Activated CD8-positive, alpha-beta T cell treated with anti-CD3 and anti-CD28 coated beads, Interleukin-2, amount 10 ng/mL, durations not matched to agents 7 days and 5 days (primary cell): ENCODE measurements at regions not wholly inside any gene's neighbourhood (a gene's known extent, or its start where the extent isn't known, plus 50 kb on each side); places are given as distances from the start of the nearest gene placed in this dataset.

Experiments used
- ATAC-seq: fragments of 150-1000 bp; cut with Tn5 transposase; one replicate; pipeline ENCODE4 v1.10.0; 2021; ENCODE audit warnings: moderate library complexity
- CTCF ChIA-PET: fragments of 350-600 bp; sonication (Branson Sonifier 250); formaldehyde crosslinking; loops from one replicate; lab custom pipeline; 2021; ENCODE audit warnings: antibody characterized with exemption; lab: Charles Lee
- POLR2A ChIA-PET: fragments of 350-600 bp; sonication (Branson Sonifier 250); formaldehyde crosslinking; loops from one replicate; lab custom pipeline; 2021; ENCODE audit warnings: antibody characterized with exemption; lab: Charles Lee
- DNase-seq: peaks from one replicate; pipeline ENCODE4 v3.0.0-alpha.2; 2020
- H3K27ac Mint-ChIP-seq: one replicate; pipeline ENCODE4 v1.8.0; 2021; ENCODE audit warnings: mild to moderate bottlenecking, mixed read lengths
- H3K27me3 Mint-ChIP-seq: one replicate; pipeline ENCODE4 v1.8.0; 2021; ENCODE audit warnings: low read depth, mixed read lengths
- H3K36me3 Mint-ChIP-seq: one replicate; pipeline ENCODE4 v1.8.0; 2021; ENCODE audit warnings: low read depth, mixed read lengths
- H3K4me1 Mint-ChIP-seq: one replicate; pipeline ENCODE4 v1.8.0; 2021; ENCODE audit warnings: low read depth, mixed read lengths
- H3K4me3 Mint-ChIP-seq: one replicate; pipeline ENCODE4 v1.8.0; 2021; ENCODE audit warnings: mild to moderate bottlenecking, mixed read lengths
- H3K9me3 Mint-ChIP-seq: one replicate; pipeline ENCODE4 v1.8.0; 2022; ENCODE audit warnings: mixed read lengths; ENCODE audit not compliant: insufficient read depth

DNA sequence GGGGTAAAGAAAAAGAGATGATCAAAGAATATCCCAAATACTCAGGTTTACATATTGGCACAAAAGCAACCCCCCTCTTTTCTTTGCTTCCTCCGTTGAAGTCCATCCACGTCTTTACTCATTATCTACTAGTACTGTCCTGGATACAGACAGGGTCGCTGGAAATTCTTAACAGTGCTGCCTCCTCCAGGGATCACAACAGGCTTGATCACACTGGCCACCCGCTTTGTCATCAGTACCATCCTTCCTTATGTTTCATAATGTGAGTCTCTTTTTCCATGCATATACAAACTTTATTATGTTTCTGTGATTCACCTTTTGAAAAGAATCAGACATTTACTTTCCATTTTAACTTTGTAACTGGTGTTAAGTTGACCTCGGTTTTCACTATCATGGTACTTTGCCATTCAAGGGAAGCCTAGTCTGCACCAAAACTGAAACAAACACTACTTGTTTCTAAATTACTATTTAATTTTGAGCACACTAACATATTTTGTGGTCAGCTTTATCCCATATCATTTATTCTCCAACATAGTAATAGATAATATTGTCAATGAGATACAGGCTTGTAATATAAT lies 387.5 kb upstream of the PPP1R2C start:
- no peak overlapping the region for H3K4me3 Mint-ChIP-seq
- peaks cover 2% of the 10 kb centered on the region for H3K36me3 Mint-ChIP-seq
- H3K27me3 Mint-ChIP-seq: no peaks in the 10 kb centered on the region
- ATAC-seq: no peak
- POLR2A ChIA-PET: no interaction called here
- H3K4me1 Mint-ChIP-seq: peaks cover 4% of the 10 kb centered on the region
- H3K27ac Mint-ChIP-seq: no peak overlapping the region
- DNase-seq: no peak
- H3K9me3 Mint-ChIP-seq: no peaks in the 10 kb centered on the region
- CTCF ChIA-PET: no interaction called here

DNA sequence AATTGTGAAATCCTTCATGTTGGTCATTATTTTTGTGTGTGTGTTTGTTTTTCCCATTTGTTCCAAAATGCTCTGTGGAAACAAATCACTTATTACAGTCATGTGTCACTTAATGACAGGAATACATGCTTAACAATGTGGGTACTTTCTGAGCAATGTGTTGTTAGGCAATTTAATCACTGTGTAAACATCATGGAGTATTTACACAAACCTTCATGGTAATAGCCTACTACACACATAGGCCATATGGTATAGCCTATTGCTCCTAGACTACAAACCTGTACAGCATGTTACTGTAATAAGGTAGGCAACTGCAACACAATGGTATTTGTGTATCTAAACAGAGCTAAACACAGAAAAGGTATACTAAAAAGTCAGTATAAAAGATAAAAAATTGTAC lies 388.9 kb upstream of the PPP1R2C start:
- H3K4me1 Mint-ChIP-seq: peaks cover 4% of the 10 kb centered on the region
- H3K9me3 Mint-ChIP-seq: no peaks in the 10 kb centered on the region
- ChIA-PET CTCF (no interaction called here), POLR2A (no interaction called here)
- DNase-seq (no peak), ATAC-seq (no peak)
- H3K27ac Mint-ChIP-seq: no peak overlapping the region
- no peaks in the 10 kb centered on the region for H3K27me3 Mint-ChIP-seq
- H3K36me3 Mint-ChIP-seq: peaks cover 2% of the 10 kb centered on the region
- H3K4me3 Mint-ChIP-seq: no peak overlapping the region

DNA sequence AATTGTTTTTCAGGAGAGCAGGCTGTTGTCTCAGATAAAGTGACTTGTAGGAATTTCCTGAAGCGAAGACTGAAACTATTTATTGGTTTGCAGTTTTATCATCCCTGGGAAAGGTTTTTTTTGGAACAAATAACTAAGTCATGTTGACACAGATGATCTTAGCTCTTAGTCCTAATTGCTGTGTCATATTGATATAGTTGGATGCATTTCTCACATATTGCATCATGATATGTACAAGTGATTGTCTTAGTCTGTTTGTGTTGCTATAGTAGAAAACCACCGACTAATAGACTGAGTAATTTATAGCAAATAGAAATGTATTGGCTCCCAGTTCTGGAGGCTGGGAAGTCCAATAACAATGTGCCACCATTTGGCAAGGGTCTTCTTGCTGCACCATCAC lies 397.5 kb upstream of the PPP1R2C start:
- H3K27me3 Mint-ChIP-seq: no peaks in the 10 kb centered on the region
- ATAC-seq (no peak), DNase-seq (no peak)
- ChIA-PET POLR2A (no interaction called here), CTCF (no interaction called here)
- no peak overlapping the region for H3K4me3 Mint-ChIP-seq
- no peaks in the 10 kb centered on the region for H3K4me1 Mint-ChIP-seq
- no peak overlapping the region for H3K27ac Mint-ChIP-seq
- no peaks in the 10 kb centered on the region for H3K36me3 Mint-ChIP-seq
- peaks cover 9% of the 10 kb centered on the region for H3K9me3 Mint-ChIP-seq

DNA sequence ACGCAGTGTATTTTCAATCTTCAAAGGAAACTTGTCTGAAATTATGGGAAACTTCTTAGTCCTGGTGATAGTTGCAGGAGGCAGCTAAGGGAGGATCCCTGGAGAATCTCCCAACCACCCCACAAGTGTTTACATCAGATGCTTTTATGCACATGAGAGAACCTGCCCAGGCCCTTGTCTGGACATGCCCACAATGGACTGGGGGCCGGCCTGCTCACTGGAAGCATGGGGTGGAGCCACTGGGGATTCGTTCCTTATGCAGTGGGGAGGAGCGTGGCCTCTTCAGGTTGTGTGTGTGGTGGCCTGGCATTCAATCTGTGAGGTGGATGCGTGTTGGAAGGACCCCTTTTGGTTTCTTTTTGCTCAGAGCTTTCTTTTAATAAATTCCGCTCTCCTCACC lies 398.7 kb upstream of the PPP1R2C start:
- POLR2A ChIA-PET: no interaction called here
- CTCF ChIA-PET: no interaction called here
- Mint-ChIP-seq H3K4me1 (no peaks in the 10 kb centered on the region), H3K27ac (no peak overlapping the region), H3K9me3 (peaks cover 9% of the 10 kb centered on the region), H3K27me3 (no peaks in the 10 kb centered on the region), H3K36me3 (no peaks in the 10 kb centered on the region), H3K4me3 (no peak overlapping the region)
- DNase-seq (no peak), ATAC-seq (no peak)

DNA sequence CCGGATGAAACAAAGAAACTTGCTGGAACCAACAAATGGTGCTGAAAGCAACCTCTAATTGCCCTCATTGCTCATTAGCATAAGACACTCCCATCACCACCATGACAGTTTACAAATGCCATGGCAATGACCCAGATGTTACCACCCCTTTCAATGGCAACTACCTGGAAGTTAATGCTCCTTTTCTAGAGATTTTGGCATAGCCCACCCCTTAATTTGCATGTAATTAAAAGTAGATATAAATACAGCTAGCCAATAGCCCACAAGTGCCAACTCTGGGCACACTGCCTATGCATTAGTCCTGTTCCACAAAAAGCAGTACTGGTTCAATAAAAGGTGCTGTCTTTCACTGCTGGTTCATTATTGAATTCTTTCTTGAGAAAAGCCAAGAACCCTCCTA lies 410.3 kb upstream of the PPP1R2C start:
- no peak for DNase-seq
- POLR2A ChIA-PET: no interaction called here
- Mint-ChIP-seq H3K4me1 (no peaks in the 10 kb centered on the region), H3K27ac (no peak overlapping the region), H3K4me3 (no peak overlapping the region), H3K36me3 (no peaks in the 10 kb centered on the region), H3K9me3 (peaks cover 3% of the 10 kb centered on the region), H3K27me3 (no peaks in the 10 kb centered on the region)
- CTCF ChIA-PET: no interaction called here
- no peak for ATAC-seq

DNA sequence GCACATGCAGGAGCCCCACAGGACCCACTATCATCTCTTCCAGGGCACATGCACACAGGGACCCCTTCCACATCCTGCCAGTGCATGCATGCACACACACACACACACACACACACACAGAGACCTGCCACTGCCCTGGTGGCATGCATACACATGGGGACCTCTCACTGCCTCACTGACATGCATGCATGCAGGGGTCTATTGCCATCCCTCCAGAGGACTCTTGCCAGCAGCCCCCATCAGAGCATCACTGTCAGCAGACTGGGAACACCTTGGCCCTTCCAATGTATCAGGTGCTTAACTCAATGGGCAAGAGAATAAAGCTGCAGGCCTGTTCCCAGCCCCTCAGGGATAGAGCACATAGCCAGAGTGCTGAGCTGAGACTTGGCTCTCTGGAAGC lies 433.6 kb upstream of the PPP1R2C start:
- ChIA-PET CTCF (no interaction called here), POLR2A (no interaction called here)
- ATAC-seq: no peak
- H3K4me1 Mint-ChIP-seq: no peaks in the 10 kb centered on the region
- H3K36me3 Mint-ChIP-seq: peaks cover 3% of the 10 kb centered on the region
- no peak overlapping the region for H3K27ac Mint-ChIP-seq
- no peak overlapping the region for H3K4me3 Mint-ChIP-seq
- no peak for DNase-seq
- H3K27me3 Mint-ChIP-seq: no peaks in the 10 kb centered on the region
- peaks cover 4% of the 10 kb centered on the region for H3K9me3 Mint-ChIP-seq

DNA sequence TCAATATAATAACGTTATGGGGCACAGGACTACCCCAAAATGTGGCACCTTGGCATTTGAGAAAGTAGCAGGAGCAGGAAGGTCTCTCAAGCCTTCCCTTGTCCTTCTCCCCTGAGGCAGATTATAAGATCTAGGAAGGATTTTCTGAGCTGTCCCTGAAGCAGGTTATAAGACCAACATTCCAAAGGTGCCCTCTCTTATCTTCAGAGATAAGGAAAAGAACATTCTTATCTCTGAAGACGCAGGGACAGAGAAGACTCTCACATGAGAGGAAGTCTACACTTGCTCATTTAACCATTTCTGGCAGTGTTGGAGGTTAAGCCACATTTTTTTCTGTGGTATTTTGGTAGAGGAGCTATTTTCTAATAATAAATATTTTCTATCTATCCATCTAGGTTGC lies 437.9 kb upstream of the MAOA start:
- ATAC-seq: no peak
- no peaks in the 10 kb centered on the region for H3K4me1 Mint-ChIP-seq

DNA sequence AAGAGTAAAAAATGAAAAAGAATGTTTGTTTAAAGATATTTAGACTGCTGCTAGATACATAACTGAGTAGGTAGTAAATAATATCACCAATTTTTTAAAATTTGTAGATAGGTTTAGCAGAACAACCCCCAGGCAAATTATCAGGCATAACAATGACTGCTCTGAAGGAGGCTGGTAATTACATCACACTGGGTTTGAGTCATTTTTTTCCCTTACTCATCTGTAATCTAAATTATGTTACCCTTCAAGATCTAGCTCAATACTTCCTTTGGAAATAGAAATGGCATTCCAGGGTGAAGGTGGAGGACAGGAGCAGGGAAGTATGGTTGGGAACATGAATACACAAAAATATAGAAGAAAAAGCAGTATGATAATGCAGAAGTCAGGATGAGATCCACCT lies 431.6 kb upstream of the MAOA start:
- ChIA-PET POLR2A (no interaction called here), CTCF (no interaction called here)
- Mint-ChIP-seq H3K9me3 (peaks cover 6% of the 10 kb centered on the region), H3K4me3 (no peak overlapping the region), H3K4me1 (no peaks in the 10 kb centered on the region), H3K27me3 (no peaks in the 10 kb centered on the region), H3K27ac (no peak overlapping the region), H3K36me3 (no peaks in the 10 kb centered on the region)
- no peak for ATAC-seq
- DNase-seq: no peak

More for the DNA sequence above, 437.9 kb upstream of the MAOA start:
- Mint-ChIP-seq H3K9me3 (no peaks in the 10 kb centered on the region), H3K27me3 (no peaks in the 10 kb centered on the region), H3K27ac (no peak overlapping the region), H3K36me3 (no peaks in the 10 kb centered on the region), H3K4me3 (no peak overlapping the region)
- no peak for DNase-seq
- POLR2A ChIA-PET: no interaction called here
- CTCF ChIA-PET: no interaction called here

DNA sequence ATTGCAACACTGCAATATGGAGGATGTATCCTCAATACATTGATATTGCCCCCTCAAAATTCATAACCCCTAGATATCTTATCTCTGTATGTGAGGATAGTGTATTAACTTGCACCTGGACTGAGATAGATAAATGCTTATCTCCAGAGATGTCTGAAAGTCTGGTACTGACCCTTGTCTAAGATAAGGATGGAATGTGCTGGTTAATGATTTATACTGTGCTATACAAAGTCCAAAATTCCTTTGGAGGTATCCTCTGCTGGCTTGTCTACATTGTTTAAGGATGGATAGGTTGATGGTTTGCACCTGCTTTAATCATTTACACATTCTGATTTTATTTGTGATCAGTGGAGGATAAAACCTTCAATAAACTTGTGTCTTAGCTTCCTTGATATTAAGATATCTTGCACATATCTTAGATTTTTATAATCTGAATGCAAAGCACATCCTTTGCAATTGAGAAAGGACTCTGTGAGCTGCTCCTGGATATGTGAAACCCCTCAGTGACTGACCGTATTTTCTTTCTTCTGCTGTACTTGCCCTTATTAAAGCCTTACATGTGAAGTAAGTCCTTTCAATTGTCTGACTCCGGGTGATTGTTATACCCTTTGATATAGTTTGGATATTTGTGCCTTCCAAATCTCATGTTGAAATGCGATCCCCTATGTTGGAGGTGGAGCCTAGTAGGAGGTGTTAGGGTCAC lies 430.3 kb upstream of the MAOA start:
- Mint-ChIP-seq H3K27me3 (no peaks in the 10 kb centered on the region), H3K36me3 (no peaks in the 10 kb centered on the region), H3K27ac (no peak overlapping the region), H3K4me3 (no peak overlapping the region), H3K4me1 (no peaks in the 10 kb centered on the region), H3K9me3 (peaks cover 6% of the 10 kb centered on the region)
- CTCF ChIA-PET: no interaction called here
- ATAC-seq (no peak), DNase-seq (no peak)
- POLR2A ChIA-PET: no interaction called here

DNA sequence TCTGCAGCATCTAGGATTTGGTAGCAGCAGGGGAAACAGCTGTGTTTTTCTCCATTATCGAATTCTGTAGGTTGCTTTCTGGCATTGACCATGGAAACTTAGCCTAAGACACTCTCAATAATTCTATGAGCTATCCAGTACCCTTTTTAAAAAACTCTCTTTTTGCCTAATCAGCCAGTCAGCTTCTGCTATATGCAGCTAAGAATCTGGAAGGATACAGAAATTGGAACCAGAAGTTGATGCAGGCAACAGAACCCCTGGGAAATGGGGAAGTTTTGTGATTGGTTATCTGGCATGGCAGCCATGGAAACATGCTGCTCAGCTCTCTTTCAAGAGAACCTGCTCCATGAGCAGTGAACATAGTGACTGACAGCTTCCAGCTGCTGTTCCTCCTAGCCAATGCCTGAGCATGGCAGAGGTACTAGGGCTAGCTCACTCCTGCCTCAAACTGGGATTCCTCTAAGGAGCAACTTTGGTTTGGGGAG lies 417.6 kb upstream of the MAOA start:
- Mint-ChIP-seq H3K4me1 (no peaks in the 10 kb centered on the region), H3K27ac (no peak overlapping the region), H3K9me3 (no peaks in the 10 kb centered on the region), H3K4me3 (no peak overlapping the region), H3K27me3 (no peaks in the 10 kb centered on the region), H3K36me3 (no peaks in the 10 kb centered on the region)
- ChIA-PET POLR2A (no interaction called here), CTCF (no interaction called here)
- ATAC-seq: no peak
- no peak for DNase-seq

DNA sequence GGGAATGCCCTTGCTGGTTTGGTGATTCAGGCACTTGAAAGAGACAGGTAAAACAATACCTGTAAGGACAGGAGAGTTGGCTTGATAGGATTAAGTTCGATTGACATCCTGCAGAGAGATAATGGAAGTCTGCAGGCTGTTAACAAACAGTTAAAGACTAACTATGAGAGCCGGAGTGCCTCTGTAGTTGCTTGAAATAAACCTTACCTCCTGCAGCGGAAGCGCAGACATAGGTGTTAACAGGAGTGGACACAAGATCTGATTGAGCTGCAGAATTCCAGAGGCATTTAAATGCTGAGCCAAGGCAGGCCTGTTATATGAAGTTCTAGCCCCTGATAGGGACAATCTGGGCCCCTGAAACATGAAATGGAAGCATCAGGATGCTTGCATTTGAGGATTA lies 416.7 kb upstream of the MAOA start:
- no peak overlapping the region for H3K4me3 Mint-ChIP-seq
- no peaks in the 10 kb centered on the region for H3K4me1 Mint-ChIP-seq
- no peaks in the 10 kb centered on the region for H3K27me3 Mint-ChIP-seq
- no peak for DNase-seq
- H3K27ac Mint-ChIP-seq: no peak overlapping the region
- H3K36me3 Mint-ChIP-seq: no peaks in the 10 kb centered on the region
- ATAC-seq: no peak
- no peaks in the 10 kb centered on the region for H3K9me3 Mint-ChIP-seq
- CTCF ChIA-PET: no interaction called here
- POLR2A ChIA-PET: no interaction called here

DNA sequence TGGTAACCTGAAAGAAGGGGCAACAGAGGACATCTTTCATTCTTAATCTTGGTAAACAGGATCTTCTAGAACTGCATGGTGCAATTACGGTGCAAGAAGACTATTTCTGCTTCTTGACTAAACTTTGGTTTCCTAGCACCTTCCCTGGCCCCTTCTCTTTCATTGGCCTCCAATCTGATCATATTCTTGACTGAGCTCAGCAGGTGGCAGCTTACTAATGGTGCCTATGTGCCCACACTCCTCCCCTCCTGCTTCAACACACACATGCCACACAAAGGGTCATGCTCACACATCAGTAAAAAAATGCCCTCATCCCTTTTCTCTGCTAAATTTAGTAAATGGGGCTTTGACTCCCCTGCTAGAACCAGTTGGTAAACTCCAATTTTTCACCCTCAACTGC lies 400.5 kb upstream of the MAOA start:
- Mint-ChIP-seq H3K27ac (no peak overlapping the region), H3K4me3 (no peak overlapping the region), H3K36me3 (no peaks in the 10 kb centered on the region), H3K27me3 (no peaks in the 10 kb centered on the region), H3K4me1 (no peaks in the 10 kb centered on the region), H3K9me3 (no peaks in the 10 kb centered on the region)
- ChIA-PET POLR2A (no interaction called here), CTCF (no interaction called here)
- DNase-seq (no peak), ATAC-seq (no peak)

DNA sequence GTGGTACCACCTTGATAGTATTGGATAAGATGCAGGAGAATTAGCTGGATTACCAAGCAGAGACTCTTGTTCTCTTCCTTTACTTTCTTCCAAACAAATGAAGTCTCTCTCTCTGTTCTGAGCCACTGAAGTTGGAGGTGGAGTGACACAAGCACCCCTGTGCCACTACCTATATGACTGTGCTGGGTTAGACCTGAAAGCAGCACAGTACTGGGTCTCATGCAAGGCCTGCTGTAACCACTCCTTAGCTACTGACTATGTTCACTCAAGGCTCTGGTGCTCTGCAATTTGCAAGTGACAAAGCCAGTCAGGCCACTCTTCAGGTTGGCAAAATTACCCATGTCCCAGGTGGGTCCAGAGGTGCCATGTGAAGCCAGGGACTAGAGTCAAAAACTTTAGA lies 389.6 kb upstream of the MAOA start:
- H3K27me3 Mint-ChIP-seq: no peaks in the 10 kb centered on the region
- no peaks in the 10 kb centered on the region for H3K4me1 Mint-ChIP-seq
- POLR2A ChIA-PET: no interaction called here
- H3K4me3 Mint-ChIP-seq: no peak overlapping the region
- no peak for ATAC-seq
- no peak overlapping the region for H3K27ac Mint-ChIP-seq
- peaks cover 5% of the 10 kb centered on the region for H3K9me3 Mint-ChIP-seq
- H3K36me3 Mint-ChIP-seq: peaks cover 2% of the 10 kb centered on the region
- no peak for DNase-seq
- CTCF ChIA-PET: no interaction called here
